ENCODE measurements at regions not wholly inside any gene's neighbourhood (a gene's known extent, or its start where the extent isn't known, plus 50 kb on each side); places are given as distances from the start of the nearest gene placed in this dataset.

- H3K4me3 ChIP-seq (ENCODE audit: low read depth in 2 of 2, low read length in 2 of 2), result no peak overlapping the region
- no TSS peak for BruUV-seq (replicated peaks)
- peaks cover 5% of the 10 kb centered on the region; the same call in 1 of the 2 replicates for H3K27me3 ChIP-seq (ENCODE audit: control insufficient read depth, insufficient read depth, low read length)
- TF ChIP-seq POLR2AphosphoS5 (IDR thresholded peaks at IDR 0.05; ENCODE audit: low read depth, low read length) (no peak), REST (IDR thresholded peaks at IDR 0.05; ENCODE audit: insufficient read depth in 1 of 2, low read depth in 2 of 2, low read length in 1 of 2) (no peak), SIN3A (IDR thresholded peaks at IDR 0.05; ENCODE audit: borderline replicate concordance, insufficient read depth, low read depth, low read length) (no peak), TCF7L2 (IDR thresholded peaks at IDR 0.05; ENCODE audit: low read depth, low read length) (no peak), CTCF (IDR thresholded peaks at IDR 0.05) (no peak)
- H3K36me3 ChIP-seq (ENCODE audit: control insufficient read depth, insufficient read depth, low read length), result no peaks in the 10 kb centered on the region
- no peak overlapping the region for H3K27ac ChIP-seq (ENCODE audit: low read length)
- H3K9me3 ChIP-seq (ENCODE audit: control insufficient read depth, insufficient read depth, low read depth, low read length), result no peaks in the 10 kb centered on the region
- DNase-seq (ENCODE audit: low read depth, low spot score), result no peak
- intact Hi-C loops (cut with micrococcal nuclease; ENCODE audit: unreplicated experiment) (loop anchor here (10.0 kb wide), 1 partner anchor 921 kb away; the partner anchor contains the start of gene GRIN2A), in situ Hi-C loops (cut with HindIII; ENCODE audit: low pct_unique_long_range_greater_than_20kb, low sequenced_read_pairs) (no loop called here)
- no peak for ATAC-seq
- ChIA-PET POLR2A (no interaction called here), CTCF (interaction anchor here (0.6 kb wide), 1 partner anchor 106 kb away, joined by 4 read pairs; no protein-coding TSS in a partner anchor)
- no peaks in the 10 kb centered on the region for H3K4me1 ChIP-seq (ENCODE audit: control insufficient read depth, insufficient read depth, low read length)
Observed at GRCh38 chr16:9264067-9264466, 172.6 kb downstream of the HAPSTR1 start.

GRCh38 chr16:9268446-9268845 lies 177.0 kb downstream of the HAPSTR1 start:
- no peaks in the 10 kb centered on the region for H3K9me3 ChIP-seq (ENCODE audit: control insufficient read depth, insufficient read depth, low read depth, low read length)
- no peaks in the 10 kb centered on the region for H3K4me1 ChIP-seq (ENCODE audit: control insufficient read depth, insufficient read depth, low read length)
- H3K4me3 ChIP-seq (ENCODE audit: low read depth in 2 of 2, low read length in 2 of 2), result no peak overlapping the region
- BruUV-seq (replicated peaks), result no TSS peak
- peaks cover 5% of the 10 kb centered on the region; the same call in 1 of the 2 replicates for H3K27me3 ChIP-seq (ENCODE audit: control insufficient read depth, insufficient read depth, low read length)
- DNase-seq (ENCODE audit: low read depth, low spot score) (no peak), ATAC-seq (no peak)
- no peak overlapping the region for H3K27ac ChIP-seq (ENCODE audit: low read length)
- POLR2A ChIA-PET, result no interaction called here
- CTCF ChIA-PET, result interaction anchor here (0.5 kb wide), 1 partner anchor 527 kb away, joined by 3 read pairs; no protein-coding TSS in a partner anchor
- H3K36me3 ChIP-seq (ENCODE audit: control insufficient read depth, insufficient read depth, low read length), result no peaks in the 10 kb centered on the region
- intact Hi-C loops (cut with micrococcal nuclease; ENCODE audit: unreplicated experiment), result loop anchor here (10.0 kb wide), 1 partner anchor 916 kb away; the partner anchor contains the start of gene GRIN2A
- in situ Hi-C loops (cut with HindIII; ENCODE audit: low pct_unique_long_range_greater_than_20kb, low sequenced_read_pairs), result no loop called here
- TF ChIP-seq SIN3A (IDR thresholded peaks at IDR 0.05; ENCODE audit: borderline replicate concordance, insufficient read depth, low read depth, low read length) (no peak), CTCF (IDR thresholded peaks at IDR 0.05) (no peak), TCF7L2 (IDR thresholded peaks at IDR 0.05; ENCODE audit: low read depth, low read length) (no peak), POLR2AphosphoS5 (IDR thresholded peaks at IDR 0.05; ENCODE audit: low read depth, low read length) (no peak), REST (IDR thresholded peaks at IDR 0.05; ENCODE audit: insufficient read depth in 1 of 2, low read depth in 2 of 2, low read length in 1 of 2) (no peak)
